ENCODE measurements at regions not wholly inside any gene's neighbourhood (a gene's known extent, or its start where the extent isn't known, plus 50 kb on each side); places are given as distances from the start of the nearest gene placed in this dataset.
"Not testable (repeated sequence)": the region's sequence is repeated elsewhere in the genome, so short reads cannot be mapped to it uniquely, and the experiment has no call there.

DNA sequence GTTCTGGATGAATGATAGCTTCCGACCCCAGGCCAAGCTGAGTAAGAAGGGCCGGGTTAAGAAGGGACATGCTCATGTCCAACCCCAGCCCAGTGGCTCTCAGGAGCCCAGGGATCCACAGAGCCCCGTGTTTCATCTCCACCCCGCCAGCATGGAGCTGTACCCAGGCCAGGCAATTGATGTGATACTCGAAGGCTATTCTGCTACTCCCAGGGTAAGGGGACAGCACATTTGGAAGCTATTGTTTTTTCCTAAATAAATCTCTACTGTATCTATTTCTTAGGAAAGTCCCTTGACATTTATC, 255.0 kb upstream of the NBPF12 start:
- TF ChIP-seq, protein P1, sequence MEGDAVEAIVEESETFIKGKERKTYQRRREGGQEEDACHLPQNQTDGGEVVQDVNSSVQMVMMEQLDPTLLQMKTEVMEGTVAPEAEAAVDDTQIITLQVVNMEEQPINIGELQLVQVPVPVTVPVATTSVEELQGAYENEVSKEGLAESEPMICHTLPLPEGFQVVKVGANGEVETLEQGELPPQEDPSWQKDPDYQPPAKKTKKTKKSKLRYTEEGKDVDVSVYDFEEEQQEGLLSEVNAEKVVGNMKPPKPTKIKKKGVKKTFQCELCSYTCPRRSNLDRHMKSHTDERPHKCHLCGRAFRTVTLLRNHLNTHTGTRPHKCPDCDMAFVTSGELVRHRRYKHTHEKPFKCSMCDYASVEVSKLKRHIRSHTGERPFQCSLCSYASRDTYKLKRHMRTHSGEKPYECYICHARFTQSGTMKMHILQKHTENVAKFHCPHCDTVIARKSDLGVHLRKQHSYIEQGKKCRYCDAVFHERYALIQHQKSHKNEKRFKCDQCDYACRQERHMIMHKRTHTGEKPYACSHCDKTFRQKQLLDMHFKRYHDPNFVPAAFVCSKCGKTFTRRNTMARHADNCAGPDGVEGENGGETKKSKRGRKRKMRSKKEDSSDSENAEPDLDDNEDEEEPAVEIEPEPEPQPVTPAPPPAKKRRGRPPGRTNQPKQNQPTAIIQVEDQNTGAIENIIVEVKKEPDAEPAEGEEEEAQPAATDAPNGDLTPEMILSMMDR (IDR thresholded peaks at IDR 0.05; ENCODE audit: insufficient read depth, low read length, poor library complexity, severe bottlenecking), result not testable (repeated sequence)
- not testable (repeated sequence) for TF ChIP-seq EZH2phosphoT487 (conservative IDR thresholded peaks at IDR 0.05; ENCODE audit: low read length)

All from SU-DHL-6 (cell line).